GM18502 (cell line): ENCODE measurements at regions not wholly inside any gene's neighbourhood (a gene's known extent, or its start where the extent isn't known, plus 50 kb on each side); places are given as distances from the start of the nearest gene placed in this dataset.
A peak's percentile ranks its signal among the peaks of the same experiment; 100 is the strongest.
"Not testable (repeated sequence)": the region's sequence is repeated elsewhere in the genome, so short reads cannot be mapped to it uniquely, and the experiment has no call there.

ENCODE experiments used
- ATAC-seq: cut with Tn5 transposase; IDR thresholded peaks from one replicate; pipeline ENCODE4 v1.9.1; 2021; ENCODE audit warnings: mild to moderate bottlenecking; ENCODE audit not compliant: unreplicated experiment, poor library complexity

- no peak for ATAC-seq
Measured at GRCh38 chr5:83001796-83002381, 75.3 kb downstream of the TMEM167A start.

GRCh38 chr5:83000922-83001321, 76.3 kb downstream of the TMEM167A start:
- ATAC-seq, result no peak

DNA sequence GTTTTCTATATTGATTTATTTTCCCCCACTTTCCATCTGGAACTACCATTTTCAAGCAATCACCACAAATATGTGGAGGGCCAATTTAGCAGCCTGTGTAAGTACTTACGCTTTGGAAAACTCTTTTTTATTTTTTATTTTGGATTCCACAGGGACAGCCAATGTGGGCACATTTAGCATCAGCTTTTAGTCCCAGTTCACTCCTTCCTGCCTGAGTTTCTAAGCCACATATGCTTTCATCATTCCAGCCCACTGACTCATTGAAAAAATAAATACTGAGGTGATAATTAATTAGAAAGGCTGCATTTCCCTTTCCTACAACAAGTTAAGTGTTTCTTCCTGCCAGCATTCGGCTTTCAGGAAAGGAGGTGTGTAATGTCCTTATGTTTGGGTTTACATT, 76.8 kb downstream of the TMEM167A start:
- no peak for ATAC-seq

DNA sequence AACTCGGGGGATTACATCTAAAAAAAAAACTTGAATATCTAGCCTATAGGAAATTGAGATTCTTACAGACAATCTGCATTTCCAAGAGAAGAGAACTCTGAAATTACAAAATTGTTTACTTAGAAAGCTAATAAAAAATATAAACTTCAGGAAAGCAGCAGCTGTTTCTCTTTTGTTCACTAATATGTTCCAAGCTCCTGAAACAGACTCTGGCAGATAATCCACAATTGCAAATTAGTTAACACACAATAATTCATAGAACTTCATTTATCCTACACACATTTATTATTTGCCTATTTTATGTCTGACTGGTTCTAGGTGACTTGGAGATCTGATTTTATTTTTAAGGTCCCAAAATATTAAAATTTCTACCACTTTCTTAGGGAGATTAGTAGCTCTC, 83.8 kb downstream of the TMEM167A start:
- ATAC-seq, result no peak

GRCh38 chr5:82992646-82993045, 84.5 kb downstream of the TMEM167A start:
- no peak for ATAC-seq

DNA sequence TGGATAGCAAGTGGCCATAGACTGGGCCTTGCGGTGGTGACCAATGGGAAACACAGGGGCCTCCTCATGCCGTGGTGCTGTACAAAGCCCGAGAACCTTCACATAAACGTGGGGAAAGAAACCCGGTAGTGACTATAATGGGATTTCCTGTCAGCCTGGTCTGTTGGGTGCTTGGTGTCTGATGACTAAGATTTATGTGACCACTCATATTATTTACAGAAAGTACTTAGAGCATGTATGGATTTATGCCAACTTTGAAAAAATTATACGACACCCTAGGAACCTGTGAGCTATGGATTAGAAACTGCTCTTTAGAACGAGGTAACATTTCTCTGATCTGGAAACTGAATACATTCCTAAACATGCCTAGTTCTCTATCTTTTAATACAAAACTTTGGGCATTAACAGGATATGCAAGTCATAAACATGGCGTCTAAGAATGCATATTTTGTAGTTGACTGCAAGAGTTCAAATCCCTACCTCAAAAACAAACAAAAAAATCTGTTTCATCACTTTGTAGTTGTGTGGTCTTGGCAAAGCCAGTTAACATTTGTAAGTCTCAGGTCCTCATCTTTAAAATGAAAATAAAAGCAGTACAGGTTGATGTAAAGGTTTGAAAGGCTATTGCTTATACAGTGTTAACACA, 85.4 kb downstream of the TMEM167A start:
- no peak for ATAC-seq

- no peak for ATAC-seq
Measured at GRCh38 chr5:82991059-82991458, 86.1 kb downstream of the TMEM167A start.

- no peak for ATAC-seq
Measured at GRCh38 chr5:82987188-82987587, 90.0 kb downstream of the TMEM167A start.

- no peak for ATAC-seq
Measured at GRCh38 chr5:82986404-82986803, 90.8 kb downstream of the TMEM167A start.

DNA sequence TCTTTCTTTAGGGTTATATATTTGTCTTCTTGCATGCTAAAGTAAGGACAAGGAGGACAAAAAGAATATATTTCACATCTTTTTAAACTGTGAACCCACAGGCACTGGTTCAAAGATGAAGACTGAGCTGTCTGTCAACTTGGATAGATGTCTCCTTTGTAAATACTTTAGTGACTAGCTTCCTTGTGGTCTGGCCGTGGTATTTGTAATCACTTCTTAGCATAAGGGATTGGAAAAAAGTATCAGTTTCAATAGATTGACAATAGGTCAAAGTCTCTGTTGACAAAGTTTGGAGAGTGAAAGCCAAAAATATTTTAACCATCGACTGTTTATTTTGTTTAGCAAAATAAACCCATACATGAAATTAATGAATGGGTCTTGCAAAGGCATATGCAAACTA, 91.4 kb downstream of the TMEM167A start:
- peak; percentile 20 for ATAC-seq

DNA sequence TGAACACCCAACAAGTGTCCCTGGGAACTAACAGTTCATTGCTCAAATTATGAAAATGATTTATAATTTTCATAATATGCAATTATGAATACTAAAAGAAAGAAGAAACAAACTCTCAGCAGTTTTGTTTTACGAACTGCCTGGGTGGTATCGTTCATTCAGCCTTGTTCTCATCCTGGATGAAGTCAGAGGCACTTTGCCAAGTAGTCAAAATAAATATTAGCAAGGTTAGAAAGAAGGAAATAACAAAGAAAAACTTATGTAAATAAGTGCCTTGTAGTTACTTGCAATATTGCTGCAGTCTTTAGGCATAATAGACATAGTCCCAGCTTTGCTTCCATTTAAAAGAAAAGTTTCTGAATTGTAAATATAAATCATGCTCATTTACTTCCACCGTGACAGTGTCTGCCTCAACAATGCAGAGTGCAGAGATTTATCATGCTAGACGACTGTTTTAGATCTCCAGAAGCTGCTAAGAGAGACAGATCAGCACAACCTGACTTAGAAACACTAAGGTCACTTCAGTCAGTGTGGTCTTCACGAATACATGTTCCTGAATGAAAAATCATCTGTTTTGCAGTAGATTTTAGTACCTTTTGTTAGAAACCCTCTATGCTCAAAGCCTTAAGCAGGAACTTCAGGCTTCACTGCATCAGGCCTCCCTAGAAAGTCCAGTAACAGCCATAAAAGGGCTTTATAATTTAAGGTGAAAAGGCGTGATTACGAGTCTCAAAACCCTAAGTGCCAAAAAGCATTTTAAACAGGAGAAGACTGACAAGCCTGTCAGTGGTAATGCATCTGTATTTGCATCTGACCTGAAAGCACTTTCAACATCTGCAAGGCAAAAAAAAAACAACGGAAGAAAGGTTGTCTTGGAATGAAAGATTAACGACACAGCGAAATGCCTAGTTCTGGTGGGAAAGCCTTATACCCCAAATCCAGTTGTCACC, 92.1 kb downstream of the TMEM167A start:
- peak; percentile 55 for ATAC-seq

DNA sequence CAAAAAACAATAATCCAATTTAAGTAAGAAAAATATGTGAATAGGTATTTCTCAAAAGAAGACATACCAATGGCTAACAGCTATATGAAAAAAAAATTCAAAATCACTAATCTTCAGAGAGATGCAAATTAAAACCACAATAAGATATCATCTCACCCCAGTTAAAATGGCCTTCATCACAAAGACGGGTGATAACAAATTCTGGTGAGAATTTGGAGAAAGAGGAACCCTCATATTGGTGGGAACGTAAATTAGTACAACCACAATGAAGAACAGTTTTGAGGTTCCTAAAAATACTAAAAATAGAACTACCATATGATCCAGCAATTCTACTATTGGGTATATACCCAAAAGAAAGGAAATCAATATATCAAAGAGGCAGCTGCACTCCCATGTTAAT, 94.3 kb downstream of the TMEM167A start:
- ATAC-seq, result no peak

DNA sequence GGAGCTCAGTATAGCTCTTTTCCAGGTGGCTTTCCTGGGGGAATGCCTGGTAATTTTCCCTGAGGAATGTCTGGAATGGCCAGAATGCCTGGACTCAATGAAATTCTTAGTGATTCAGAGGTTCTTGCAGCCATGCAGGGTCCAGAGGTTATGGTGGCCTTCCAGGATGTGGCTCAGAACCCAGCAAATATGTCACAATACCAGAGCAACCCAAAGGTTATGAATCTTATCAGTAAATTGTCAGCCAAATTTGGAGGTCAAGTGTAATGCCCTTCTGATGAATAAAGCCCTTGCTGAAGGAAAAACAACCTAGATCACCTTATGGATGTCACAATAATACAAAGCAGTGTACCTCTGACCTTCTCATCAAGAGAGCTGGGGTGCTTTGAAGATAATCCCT, 100.3 kb downstream of the TMEM167A start:
- ATAC-seq, result not testable (repeated sequence)

GRCh38 chr5:82975812-82976211, 101.4 kb downstream of the TMEM167A start:
- no peak for ATAC-seq

GRCh38 chr5:82975396-82975795, 101.8 kb downstream of the TMEM167A start:
- no peak for ATAC-seq

GRCh38 chr5:82974346-82974745, 102.8 kb downstream of the TMEM167A start:
- not testable (repeated sequence) for ATAC-seq

DNA sequence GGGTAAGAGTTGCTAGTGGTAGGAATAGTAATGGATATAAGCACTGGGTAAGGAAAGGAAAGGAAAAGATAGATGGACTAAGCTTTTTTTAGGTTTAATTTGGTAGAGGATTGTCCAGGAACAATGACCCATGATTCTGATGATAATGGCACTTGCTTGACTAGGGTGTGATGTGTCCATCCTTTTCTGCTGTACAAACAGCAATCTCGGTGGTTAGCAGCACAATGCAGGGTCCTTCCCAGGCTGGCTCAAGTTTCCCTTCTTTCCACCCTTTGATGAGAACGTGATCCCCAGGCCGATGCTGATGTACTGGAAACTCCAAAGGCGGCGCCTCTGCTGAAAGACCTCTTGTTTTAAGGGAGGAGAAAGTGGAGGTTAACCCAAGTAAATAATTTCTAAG, 105.3 kb downstream of the TMEM167A start:
- ATAC-seq, result no peak

DNA sequence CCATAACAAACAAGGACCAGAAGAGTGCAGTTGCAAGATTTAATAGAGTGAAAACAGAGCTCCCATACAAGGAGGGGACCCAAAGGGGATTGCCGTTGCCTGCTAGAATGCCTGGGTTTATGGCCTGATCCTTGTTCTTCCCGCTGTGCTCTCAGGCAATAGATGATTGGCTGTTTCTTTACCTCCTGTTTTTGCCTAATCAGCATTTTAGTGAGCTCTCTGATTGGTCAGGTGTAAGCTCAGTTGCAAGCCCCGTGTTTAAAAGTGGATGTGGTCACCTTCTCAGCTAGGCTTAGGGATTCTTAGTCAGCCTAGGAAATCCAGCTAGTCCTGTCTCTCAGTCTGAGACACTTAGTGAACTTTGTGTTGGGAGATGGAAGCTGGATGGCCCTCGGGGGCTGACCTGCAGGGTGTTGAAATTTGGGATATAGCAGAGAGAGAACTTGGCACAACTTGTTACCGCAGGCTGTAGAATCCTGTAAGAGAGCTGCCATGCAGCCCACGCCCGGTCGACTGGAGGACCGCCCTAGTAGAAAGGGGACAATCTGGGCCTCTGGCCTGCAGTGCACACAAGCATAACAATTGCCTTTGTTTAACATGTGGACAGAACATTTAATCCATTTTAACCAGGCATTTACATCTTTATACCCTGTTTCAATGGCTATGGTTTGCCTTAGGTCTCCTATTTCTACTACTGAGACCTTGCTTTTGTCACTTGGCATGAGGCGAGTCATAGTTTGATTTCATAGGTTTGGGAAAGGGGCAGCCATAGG, 106.0 kb downstream of the TMEM167A start:
- not testable (repeated sequence) for ATAC-seq

GRCh38 chr5:82969221-82969976, 107.8 kb downstream of the TMEM167A start:
- not testable (repeated sequence) for ATAC-seq

DNA sequence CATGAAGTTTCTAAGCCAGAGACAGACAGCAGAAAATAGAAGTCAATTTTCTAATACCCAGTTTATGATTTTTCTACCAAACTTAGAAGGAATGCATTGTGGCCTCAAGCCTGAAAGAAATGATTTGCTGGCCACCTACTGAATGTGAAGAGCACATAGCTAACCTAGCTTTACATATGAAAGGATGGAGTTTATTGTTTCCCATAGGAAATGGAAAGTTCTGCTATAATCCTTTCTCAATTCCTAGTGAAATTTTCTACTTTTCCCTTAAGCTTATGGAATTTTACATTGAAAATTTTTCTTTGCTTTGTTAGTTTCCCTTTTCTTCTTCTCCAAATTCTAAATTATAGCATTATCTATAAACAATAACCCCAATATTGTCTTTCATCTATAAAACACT, 110.1 kb downstream of the TMEM167A start:
- ATAC-seq, result no peak
